SK-N-DZ (cell line): ENCODE measurements at regions not wholly inside any gene's neighbourhood (a gene's known extent, or its start where the extent isn't known, plus 50 kb on each side); places are given as distances from the start of the nearest gene placed in this dataset.
"Not testable (repeated sequence)": the region's sequence is repeated elsewhere in the genome, so short reads cannot be mapped to it uniquely, and the experiment has no call there.

ENCODE experiments used
- DNase-seq: peaks from one replicate; pipeline ENCODE4 v3.0.0-alpha.2; 2015; ENCODE audit warnings: low spot score

DNA sequence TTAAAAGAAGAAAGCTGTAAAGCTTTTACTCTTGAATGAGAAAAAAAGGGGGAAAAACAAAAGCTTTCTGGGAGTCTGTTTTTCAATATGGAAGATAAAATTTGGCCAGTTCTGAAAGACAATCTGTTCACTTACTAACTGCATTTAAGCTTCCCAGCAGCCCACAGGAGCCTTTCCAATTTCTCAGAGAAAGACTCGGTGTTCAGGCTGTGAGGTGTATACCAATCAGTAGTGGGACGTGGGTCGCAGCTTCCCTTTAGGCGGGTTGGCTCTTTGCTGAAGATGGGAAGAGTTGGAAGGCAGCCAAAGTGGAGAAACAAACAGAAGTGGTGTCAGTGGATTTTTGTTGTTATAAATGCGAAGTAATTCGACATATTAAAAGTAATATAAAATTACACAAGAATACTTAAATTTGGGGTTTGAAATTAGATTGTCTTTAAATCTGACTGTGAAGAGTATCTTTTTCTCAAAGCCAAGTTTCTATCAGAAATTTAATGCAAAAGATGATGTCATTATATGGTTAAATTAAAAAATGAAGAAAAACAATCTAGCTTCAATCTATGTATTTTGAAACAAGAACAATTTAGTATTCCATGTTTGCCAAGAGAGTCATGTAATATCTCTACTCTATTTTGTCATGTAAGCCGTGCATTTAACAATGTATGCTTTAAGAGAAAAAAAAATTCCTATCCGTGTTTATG, 590.2 kb upstream of the ATXN7L3B start:
- no peak for DNase-seq

DNA sequence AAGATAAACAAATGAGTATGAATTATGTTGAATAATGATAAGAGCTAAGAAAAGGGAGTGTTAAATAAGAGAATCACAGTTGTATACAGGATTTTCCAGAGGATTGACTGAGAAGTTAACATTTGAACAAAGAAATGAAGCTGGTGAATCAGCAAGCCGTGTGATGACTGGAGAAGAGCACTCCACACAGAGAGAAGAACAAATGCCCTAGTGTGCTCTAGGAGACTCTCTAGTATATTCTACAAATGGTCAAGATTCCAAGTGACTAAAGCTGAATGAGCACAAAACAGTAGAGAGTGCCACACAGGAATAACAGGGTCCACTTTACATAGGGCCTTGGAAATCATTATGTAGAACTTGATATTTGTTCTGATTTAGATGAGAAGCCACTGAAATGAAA, 587.1 kb upstream of the ATXN7L3B start:
- DNase-seq = no peak

DNA sequence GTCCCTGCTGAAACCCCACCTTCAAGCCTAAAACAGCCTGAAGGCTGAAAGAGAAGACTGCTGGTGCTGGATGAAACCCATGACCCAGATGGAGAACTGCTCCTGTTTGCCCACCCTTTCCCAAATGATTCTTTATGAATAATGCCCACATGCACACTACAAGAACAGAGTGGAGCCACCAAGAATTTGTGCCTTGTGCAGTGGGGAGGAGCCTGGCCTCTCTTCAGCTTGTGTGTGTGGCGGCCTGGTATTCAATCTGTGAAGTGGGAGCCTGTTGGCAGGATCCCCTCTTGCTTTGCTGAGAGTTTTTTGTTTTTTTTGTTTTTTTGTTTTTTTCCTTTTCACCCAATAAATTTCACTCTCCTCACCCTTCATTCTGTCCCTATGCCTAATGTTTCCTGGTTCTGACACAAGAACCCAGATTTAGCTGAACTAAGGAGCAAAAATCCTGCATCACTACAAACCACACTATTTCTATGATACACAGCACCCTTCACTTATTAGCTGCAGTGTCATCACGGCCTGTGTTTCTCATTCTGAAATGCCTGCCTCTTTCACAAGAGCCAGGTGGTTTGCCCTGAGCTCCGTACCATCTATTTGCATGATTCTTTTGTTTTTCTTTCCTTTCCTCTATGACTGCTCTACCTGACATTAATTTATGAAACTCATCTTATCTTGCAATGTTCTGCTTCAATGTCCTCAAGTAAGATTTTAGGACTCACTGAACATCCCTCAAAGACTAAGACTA, 585.5 kb upstream of the ATXN7L3B start:
- DNase-seq = no peak

DNA sequence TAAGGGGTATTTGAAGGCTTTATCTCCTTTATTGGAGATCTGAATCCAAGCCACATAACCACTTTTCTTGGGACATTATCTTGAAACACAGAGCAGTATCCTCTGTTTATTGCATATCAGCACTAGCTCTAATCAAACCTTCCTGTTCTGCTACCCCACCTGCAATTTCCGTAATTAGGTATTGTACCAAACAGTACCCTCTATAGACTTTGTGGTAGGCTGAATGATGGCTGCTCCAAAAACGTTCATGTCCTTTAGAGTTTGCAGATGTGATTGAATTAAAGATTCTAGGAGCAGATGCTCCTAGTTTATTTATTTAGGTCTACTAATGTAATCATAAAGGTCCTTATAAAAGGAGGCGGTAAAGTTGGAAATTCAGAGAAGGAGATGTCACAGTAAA, 573.0 kb upstream of the ATXN7L3B start:
- peak; percentile 93 for DNase-seq

DNA sequence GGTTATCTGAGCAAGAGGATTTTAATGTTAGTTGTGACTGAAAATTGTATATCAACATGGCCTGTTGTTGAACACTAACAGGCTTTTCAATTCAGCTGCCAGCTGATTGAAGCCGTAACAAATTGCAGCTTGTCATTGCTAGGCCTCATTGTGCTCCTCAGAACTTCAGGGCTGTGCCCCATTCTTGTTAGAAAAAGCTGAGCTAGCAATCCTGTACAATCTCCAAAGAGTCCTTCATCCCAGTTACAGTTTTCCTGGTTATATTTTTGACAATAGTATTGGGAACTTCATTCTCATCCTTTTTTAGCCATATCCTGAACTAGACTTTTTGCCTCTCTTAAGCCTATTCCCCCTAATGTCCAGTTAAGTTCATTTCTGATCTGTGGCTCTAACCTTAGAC, 564.1 kb upstream of the ATXN7L3B start:
- no peak for DNase-seq

DNA sequence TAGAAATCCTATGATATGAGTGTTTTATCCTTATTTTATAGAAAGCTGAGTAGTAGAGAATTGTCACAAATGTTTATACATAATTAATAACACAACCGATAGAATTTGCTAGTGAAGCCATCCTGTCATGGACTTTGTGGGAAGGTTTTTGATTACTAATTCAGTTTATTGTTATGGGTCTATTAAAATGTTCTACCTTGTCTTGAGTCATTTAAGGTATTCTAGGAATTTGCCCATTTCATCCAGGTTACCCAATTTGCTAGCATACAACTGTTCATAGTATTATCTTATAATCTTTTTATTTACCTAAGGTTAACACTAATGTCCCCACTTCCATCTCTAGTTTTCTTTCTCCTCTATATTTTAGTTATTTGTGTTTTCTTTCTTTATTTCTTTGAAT, 553.1 kb upstream of the ATXN7L3B start:
- no peak for DNase-seq

DNA sequence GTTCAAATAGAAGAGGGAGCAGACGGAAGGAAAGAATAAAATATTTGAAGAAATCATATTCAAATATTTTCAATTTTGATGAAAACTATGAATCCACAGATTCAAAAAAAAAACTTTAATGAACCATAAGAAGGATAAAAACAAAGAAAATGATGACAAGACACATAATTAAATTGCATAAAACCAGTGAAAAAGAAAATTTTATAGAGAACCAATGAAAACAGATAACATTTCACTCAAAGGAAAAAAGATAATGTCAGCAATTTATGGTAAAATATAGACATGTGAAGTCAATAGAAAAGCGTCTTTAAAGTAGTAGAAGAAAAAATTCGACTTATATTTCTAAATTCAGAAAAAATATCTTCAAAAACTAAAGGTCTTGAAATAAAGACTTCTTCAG, 546.5 kb upstream of the ATXN7L3B start:
- DNase-seq = no peak

DNA sequence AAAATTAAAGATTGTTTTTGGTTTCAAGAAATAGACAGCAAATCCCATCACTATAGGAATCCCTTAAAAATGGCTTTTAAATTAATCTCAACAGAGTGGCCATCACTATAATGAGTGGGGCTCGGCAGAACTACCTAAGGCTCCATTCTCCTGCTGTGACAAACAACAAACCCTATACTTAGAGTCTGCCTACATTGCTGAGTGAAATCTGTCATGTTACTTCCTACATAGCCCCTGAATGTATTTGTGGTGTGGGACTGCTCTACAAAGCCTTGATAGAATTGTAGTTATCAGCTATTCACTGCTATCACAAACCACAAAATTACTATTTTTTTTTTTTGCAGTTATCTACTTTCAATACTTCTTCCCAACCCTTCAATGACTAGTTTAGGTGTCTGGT, 538.7 kb upstream of the ATXN7L3B start:
- no peak for DNase-seq

DNA sequence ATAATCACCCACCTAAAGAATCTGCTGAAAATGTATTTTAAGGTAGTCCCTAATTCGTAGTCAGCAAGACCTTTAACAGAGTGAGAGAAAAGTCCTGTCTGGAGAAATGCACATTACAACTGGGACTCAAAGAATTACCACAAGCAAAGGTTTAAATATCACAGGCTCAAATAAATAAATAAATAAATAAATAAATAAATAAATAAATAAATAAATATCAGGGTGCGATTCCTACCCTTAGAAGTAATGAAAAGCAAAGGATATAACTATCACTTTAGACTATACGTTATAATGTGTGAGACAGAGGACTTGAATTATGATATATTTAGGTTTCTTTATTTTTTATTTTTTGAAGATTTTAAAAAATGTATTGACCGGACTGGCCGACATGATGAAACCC, 522.5 kb upstream of the ATXN7L3B start:
- DNase-seq = no peak

DNA sequence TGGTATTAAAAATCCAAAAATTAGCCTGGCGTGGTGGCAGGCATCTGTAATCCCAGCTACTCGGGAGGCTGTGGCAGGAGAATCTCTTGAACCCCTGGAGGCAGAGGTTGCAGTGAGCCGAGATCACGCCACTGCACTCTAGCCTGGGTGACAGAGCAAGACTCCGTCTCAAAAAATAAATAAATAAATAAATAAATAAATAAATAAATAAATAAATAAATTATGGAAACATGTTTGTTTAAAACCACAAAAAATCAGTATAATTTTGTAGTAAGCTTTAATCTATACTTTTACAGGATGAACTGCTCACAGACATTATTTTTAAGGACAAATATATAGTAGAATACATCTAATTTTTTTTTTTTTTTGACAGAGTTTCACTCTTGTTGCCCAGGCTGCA, 521.3 kb upstream of the ATXN7L3B start:
- DNase-seq = not testable (repeated sequence)

DNA sequence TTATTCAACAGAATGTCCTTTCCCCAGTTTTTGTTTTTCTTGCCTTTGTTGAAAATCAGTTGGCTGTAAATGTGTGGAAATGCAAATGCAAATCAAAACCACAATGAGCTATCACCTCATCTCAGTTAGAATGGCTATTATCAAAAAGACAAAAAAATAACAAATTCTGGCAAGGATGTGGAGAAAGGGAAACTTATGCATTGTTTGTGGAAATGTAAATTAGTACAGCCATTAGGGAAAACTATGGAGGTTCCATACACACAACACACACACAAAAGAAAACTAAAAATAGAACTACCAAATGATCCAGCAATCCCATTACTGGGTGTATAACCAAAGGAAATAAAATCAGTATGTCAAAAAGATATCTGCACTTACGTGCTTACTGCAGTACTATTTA, 518.8 kb upstream of the ATXN7L3B start:
- DNase-seq = no peak

DNA sequence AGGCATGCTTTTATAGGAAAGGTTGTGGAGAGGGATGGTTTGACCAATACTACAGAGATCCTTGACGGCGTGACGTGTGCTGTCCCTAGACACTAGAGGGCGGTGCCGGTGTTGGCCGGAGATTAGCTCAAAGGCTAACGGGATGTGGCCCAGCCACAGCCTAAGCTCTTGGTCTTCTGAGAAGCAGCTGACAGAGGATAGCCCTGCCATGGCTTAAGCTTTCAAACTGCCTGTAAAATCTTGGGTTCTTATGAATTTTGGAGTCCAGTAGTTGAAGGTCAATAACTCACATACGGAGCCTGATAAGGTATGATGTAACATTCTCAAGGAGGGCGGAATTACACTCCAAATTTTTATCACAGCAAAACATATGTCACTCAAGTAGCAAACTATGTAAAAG, 515.7 kb upstream of the ATXN7L3B start:
- peak; percentile 76 for DNase-seq

DNA sequence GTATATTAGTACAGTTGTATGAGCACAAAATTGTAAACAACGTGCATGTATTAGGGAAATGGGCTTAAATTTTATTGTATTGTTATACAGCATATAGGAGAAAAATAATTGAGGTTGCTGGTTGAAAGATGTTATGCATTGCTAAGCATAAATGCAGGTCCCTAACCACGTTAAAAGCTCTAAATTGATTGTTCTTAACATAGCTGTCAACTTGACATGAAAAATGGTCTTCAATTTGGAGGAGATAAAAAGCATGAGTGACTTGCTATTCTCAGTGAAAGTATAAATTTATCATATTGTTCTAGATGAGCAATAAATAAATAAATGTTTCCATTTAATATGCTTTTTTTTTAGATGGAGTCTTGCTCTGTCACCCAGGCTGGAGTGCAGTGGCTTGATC, 506.6 kb upstream of the ATXN7L3B start:
- DNase-seq = peak; percentile 58

DNA sequence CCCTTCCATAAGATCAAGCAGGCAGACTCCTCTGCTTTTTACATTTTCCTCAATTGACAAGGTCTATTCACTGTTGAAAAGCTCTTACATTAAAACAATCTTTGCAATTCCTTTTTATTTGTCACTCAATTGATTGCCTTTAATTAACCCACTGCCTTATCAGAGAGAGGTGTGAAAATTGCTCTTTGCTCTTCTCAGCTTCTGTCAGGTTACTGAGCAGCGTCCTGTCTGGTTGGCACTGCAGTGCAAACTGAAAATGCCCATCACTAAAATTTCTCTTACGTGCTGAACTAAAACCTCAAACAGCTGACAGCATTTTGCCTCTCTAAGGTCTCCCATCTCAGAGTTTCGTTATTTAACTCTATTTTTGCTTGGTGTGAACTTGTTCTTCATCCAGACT, 504.1 kb upstream of the ATXN7L3B start:
- DNase-seq = no peak

DNA sequence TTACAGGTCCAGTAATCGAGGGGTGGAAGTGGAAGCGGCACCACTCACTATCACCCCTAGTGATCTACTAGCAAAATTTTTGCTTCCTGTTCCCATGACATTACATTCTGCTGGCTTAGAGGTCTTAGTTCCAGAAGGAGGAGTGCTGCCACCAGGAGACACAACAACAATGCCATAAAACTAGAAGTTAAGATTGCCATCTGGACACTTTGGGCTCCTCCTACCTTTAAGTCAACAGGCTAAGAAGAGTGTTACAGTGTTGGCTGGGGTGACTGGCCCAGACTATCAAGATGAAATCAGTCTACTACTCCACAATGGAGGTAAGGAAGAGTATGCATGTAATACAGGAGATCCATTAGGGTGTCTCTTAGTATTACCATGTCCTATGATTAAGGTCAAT, 498.5 kb upstream of the ATXN7L3B start:
- not testable (repeated sequence) for DNase-seq

DNA sequence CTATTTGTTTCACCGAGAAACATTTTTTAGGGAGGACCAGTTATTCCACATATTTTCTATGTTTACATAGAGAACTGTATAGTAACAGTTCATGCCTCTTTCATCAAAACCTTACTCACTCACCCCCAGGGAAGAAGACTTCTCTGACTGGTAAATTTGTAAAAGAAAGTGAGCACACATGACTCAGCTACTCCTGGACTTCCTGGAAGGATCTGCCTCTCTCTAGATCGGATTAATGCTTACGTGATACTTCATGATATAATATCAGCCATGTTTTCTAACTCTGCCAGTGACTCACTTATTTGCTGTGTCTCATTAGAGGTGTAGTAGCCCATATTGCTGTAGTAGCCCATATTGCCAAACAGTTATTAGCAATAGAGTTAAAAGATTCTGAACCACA, 494.3 kb upstream of the ATXN7L3B start:
- no peak for DNase-seq

DNA sequence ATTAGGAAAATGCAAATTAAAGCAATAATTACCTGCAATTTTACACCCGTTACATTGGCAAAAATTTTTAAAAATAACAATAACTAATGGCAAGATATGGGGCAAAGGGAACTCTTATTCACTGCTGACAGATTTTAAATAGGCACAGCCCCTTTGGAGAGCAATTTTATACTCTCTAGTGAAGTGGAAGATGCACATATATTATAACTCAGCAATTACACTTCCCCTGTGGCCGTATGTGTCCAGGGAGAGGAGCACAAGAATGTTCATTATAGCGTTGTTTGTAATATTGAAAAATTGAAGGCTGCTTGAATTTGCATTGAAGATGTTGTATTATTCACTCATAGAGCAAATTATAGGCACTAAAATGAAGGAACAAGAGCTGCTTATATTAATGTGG, 488.3 kb upstream of the ATXN7L3B start:
- no peak for DNase-seq

DNA sequence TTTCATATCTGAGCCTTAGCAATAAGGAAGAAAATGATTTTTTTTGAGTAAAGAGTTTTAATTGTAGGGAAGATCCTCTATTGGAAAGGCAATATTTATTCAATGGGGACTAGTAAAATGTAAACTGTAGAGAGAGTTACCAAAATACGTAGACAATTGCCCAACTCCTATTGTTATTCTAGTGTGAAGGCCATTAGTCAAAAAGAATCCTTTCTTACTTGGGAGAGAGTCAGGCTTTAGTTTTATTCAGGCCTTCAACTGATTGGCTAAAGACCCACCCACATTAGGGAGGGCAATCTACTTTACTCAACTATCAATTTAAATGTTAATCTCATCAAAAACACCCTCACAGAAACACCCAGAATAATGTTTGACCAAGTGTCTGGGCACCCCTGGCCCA, 485.8 kb upstream of the ATXN7L3B start:
- no peak for DNase-seq

DNA sequence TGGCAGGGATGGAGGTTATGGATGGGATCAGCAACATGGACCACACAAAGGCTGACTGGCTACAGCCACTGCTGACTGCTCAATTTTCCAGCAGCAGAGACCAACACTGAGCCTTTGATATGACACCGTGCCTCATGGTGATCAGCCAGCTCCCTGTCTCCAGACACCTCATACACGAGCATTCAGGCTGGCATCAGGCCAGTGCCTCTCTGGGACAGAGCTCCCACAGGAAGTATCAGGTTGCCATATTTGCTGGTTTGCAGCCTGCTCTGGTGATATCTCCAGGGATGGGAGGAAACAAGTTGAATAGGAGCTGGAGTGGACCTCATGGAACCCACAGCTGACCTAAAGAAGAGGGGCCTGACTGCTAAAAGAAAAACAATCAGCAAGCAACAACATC, 471.2 kb upstream of the ATXN7L3B start:
- no peak for DNase-seq

DNA sequence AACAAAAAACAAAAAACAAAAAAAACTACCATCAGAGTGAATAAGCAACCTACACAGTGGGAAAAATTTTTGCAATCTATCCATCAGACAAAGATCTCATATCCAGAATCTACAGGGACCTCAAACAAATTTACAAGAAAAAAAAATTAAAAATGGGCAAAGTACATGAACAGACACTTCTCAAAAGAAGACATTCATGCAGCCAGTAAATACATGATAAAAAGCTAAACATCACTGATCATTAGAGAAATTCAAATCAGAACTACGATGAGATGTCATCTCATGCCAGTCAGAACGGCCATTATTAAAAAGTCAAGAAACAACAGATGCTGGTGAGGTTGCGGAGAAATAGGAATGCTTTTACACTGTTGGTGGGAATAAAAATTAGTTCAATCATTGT, 466.5 kb upstream of the ATXN7L3B start:
- DNase-seq = no peak

DNA sequence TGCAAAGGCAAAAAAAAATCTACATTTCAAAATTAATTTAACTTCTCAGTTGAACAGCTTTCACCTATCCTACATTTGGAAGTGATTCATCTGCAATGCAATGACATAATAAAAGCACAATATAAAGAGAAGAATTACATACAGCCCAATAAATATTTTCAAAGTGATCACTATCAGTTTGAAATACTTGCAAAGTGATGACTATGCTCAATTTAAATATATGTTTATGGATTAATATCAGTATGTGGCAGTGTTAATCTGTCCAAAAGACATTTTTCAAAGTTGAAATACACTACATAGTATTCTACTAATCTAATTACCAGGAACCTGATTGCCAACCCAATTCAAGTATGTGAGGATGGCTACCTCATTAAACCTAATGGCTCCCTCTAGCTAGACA, 460.7 kb upstream of the ATXN7L3B start:
- DNase-seq = no peak

DNA sequence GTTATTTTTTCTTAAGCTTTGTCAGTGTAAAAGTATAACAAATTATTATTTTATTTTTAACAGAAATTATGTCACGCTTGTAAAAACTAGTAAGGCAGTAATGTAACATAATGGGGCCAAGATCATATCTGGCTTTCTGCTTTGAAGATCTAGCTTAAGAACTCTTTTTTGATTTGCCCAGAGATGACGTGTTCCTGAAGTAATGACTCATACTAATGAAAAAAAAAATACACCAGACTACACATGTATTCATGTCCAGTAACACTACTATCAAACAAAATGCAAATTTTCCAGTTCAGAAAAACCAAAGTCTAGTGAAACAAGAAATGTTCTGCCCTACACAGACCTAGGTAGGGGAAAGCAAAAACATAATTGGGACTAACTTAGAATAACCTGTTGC, 432.2 kb upstream of the ATXN7L3B start:
- DNase-seq = no peak

DNA sequence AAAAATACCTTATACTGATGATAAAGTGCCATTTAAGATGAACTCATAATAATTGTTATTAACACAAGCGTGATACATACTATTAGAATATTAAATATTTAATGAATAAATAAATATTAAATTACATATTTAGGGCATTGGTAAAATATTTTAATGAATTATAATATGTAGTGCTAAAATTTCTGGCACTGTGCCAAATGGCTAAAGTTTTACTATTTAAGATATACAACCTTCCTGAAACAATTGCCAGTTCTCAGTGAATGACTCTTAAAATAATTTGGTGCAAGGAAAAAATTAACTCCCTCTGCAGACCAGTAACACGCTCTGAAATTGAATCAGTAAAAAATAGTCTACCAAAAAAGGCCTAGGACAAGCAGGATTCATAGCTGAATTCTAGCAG, 428.9 kb upstream of the ATXN7L3B start:
- no peak for DNase-seq
